ENCODE measurements at regions not wholly inside any gene's neighbourhood (a gene's known extent, or its start where the extent isn't known, plus 50 kb on each side); places are given as distances from the start of the nearest gene placed in this dataset.
A peak's percentile ranks its signal among the peaks of the same experiment; 100 is the strongest.

GRCh38 chr20:22387452-22387851 is 196.9 kb downstream of the FOXA2 start:
- no peak overlapping the region for H3K9ac ChIP-seq (ENCODE audit: insufficient read depth, low read depth, low read length)
- no peaks in the 10 kb centered on the region for H4K20me1 ChIP-seq (ENCODE audit: insufficient read depth, low read length)
- intact Hi-C loops (cut with micrococcal nuclease; ENCODE audit: unreplicated experiment): loop anchor here (2.0 to 5.0 kb wide), 3 partner anchors 51 to 103 kb away; no protein-coding TSS in a partner anchor
- in situ Hi-C loops (cut with HindIII; ENCODE audit: extremely low pct_ligation_motif_present, low pct_unique_long_range_greater_than_20kb): loop anchor here (5.0 kb wide), 1 partner anchor 200 kb away; no protein-coding TSS in a partner anchor
- H3K4me1 ChIP-seq (ENCODE audit: insufficient read depth, low read length): peaks cover 17% of the 10 kb centered on the region
- no peaks in the 10 kb centered on the region for H3K79me2 ChIP-seq (ENCODE audit: insufficient read depth, low read length)
- peaks cover 0 to 44% of the 10 kb centered on the region in 2 experiments; a peak in 3 of 5 replicates for H3K27me3 ChIP-seq (ENCODE audit: control insufficient read depth in 1 of 2, insufficient read depth in 2 of 2, low read length in 2 of 2)
- ATAC-seq: no peak
- no peaks in the 10 kb centered on the region for H3K36me3 ChIP-seq (replicated peaks in 1 of 2; ENCODE audit: control insufficient read depth in 1 of 2, insufficient read depth in 2 of 2, low read length in 2 of 2)
- no peak for DNase-seq (ENCODE audit: low spot score)
- H3K9me3 ChIP-seq (ENCODE audit: low read length): no peaks in the 10 kb centered on the region
- no peak overlapping the region for H3K4me3 ChIP-seq (replicated peaks in 1 of 3; ENCODE audit: insufficient read depth in 1 of 3, low read depth in 2 of 3, low read length in 3 of 3)
- ChIA-PET POLR2A (no interaction called here), CTCF (ENCODE audit: low intra/inter-chr PET ratio, low total read pairs) (interaction anchor here (2.0 to 3.0 kb wide), 3 partner anchors 66 to 297 kb away, joined by 15 to 27 read pairs (median 15); no protein-coding TSS in a partner anchor)
- H2AFZ ChIP-seq (ENCODE audit: low read length): no peak overlapping the region
- BruUV-seq (replicated peaks): no TSS peak
- no peak overlapping the region for H3K4me2 ChIP-seq (ENCODE audit: low read depth, low read length)
- TF ChIP-seq NFYB (CRISPR knock-in tag; IDR thresholded peaks at IDR 0.05): no peak
- TF ChIP-seq NFE2 (CRISPR knock-in tag; IDR thresholded peaks at IDR 0.05): no peak
- no peak for TF ChIP-seq ZNF160 (CRISPR knock-in tag; IDR thresholded peaks at IDR 0.05)
- H3K27ac ChIP-seq (ENCODE audit: extremely low read length, insufficient read depth, low read length): no peak overlapping the region
- 97% methylated on average over 1 of the region's 1 CpG for WGBS (ENCODE audit: low lambda C conversion rate)
- FAIRE-seq: no peak

- H3K4me1 ChIP-seq (ENCODE audit: insufficient read depth, low read length): peaks cover 17% of the 10 kb centered on the region
- H3K27me3 ChIP-seq (ENCODE audit: control insufficient read depth in 1 of 2, insufficient read depth in 2 of 2, low read length in 2 of 2): peaks cover 0 to 48% of the 10 kb centered on the region in 2 experiments; a peak in 3 of 5 replicates
- no peak for ATAC-seq
- H4K20me1 ChIP-seq (ENCODE audit: insufficient read depth, low read length): no peaks in the 10 kb centered on the region
- H3K4me3 ChIP-seq (replicated peaks in 1 of 3; ENCODE audit: insufficient read depth in 1 of 3, low read depth in 2 of 3, low read length in 3 of 3): no peak overlapping the region
- H3K79me2 ChIP-seq (ENCODE audit: insufficient read depth, low read length): no peaks in the 10 kb centered on the region
- no TSS peak for BruUV-seq (replicated peaks)
- 0 out of 2 replicates have a peak, but pooled peaks have one; percentile 8 for TF ChIP-seq NCOA2 (CRISPR knock-in tag; IDR thresholded peaks at IDR 0.05)
- TF ChIP-seq KDM4B (CRISPR knock-in tag; IDR thresholded peaks at IDR 0.05): no peak
- TF ChIP-seq ZBTB7B (CRISPR knock-in tag; IDR thresholded peaks at IDR 0.05): 0 out of 2 replicates have a peak, but pooled peaks have one; percentile 6
- TF ChIP-seq, protein P1, sequence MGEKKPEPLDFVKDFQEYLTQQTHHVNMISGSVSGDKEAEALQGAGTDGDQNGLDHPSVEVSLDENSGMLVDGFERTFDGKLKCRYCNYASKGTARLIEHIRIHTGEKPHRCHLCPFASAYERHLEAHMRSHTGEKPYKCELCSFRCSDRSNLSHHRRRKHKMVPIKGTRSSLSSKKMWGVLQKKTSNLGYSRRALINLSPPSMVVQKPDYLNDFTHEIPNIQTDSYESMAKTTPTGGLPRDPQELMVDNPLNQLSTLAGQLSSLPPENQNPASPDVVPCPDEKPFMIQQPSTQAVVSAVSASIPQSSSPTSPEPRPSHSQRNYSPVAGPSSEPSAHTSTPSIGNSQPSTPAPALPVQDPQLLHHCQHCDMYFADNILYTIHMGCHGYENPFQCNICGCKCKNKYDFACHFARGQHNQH (CRISPR knock-in tag; IDR thresholded peaks at IDR 0.05): 0 out of 2 replicates have a peak, but pooled peaks have one; percentile 4
- TF ChIP-seq HMG20A (CRISPR knock-in tag; IDR thresholded peaks at IDR 0.05; ENCODE audit: borderline replicate concordance): 0 out of 2 replicates have a peak, but pooled peaks have one; percentile 13
- H3K27ac ChIP-seq (ENCODE audit: extremely low read length, insufficient read depth, low read length): no peak overlapping the region
- WGBS (ENCODE audit: low lambda C conversion rate): 27% methylated on average over 3 of the region's 3 CpGs
- no peak overlapping the region for H2AFZ ChIP-seq (ENCODE audit: low read length)
- no peak overlapping the region for H3K4me2 ChIP-seq (ENCODE audit: low read depth, low read length)
- no peaks in the 10 kb centered on the region for H3K9me3 ChIP-seq (ENCODE audit: low read length)
- FAIRE-seq: no peak
- H3K36me3 ChIP-seq (replicated peaks in 1 of 2; ENCODE audit: control insufficient read depth in 1 of 2, insufficient read depth in 2 of 2, low read length in 2 of 2): no peaks in the 10 kb centered on the region
- no peak for DNase-seq (ENCODE audit: low spot score)
- ChIA-PET CTCF (ENCODE audit: low intra/inter-chr PET ratio, low total read pairs) (interaction anchor here (0.8 to 3.0 kb wide), 6 partner anchors 48 to 298 kb away, joined by 3 to 27 read pairs (median 10); no protein-coding TSS in a partner anchor), POLR2A (no interaction called here)
- no peak overlapping the region for H3K9ac ChIP-seq (ENCODE audit: insufficient read depth, low read depth, low read length)
- in situ Hi-C loops (cut with HindIII; ENCODE audit: extremely low pct_ligation_motif_present, low pct_unique_long_range_greater_than_20kb) (loop anchor here (5.0 kb wide), 1 partner anchor 201 kb away; no protein-coding TSS in a partner anchor), intact Hi-C loops (cut with micrococcal nuclease; ENCODE audit: unreplicated experiment) (loop anchor here (1.0 to 5.0 kb wide), 6 partner anchors 44 to 298 kb away; no protein-coding TSS in a partner anchor)
These were observed 198.1 kb downstream of the FOXA2 start for GRCh38 chr20:22386306-22386623.

Data from HepG2 (cell line).